Psoas muscle (tissue), 7 donors: ENCODE measurements at regions not wholly inside any gene's neighbourhood (a gene's known extent, or its start where the extent isn't known, plus 50 kb on each side); places are given as distances from the start of the nearest gene placed in this dataset.
A peak's percentile ranks its signal among the peaks of the same experiment; 100 is the strongest.

Experiments
- ATAC-seq, 4 donors: fragments of 200-7000 bp; cut with Tn5 transposase; one replicate each; pipeline ENCODE4 v1.9.1; 2020; ENCODE audit warnings: moderate library complexity in 3 of 4, mild to moderate bottlenecking in 2 of 4
- DNase-seq, 2 donors: peaks; one replicate each; pipeline ENCODE4 v3.0.0-alpha.2; 2020
- H3K27ac ChIP-seq: fragments of 200-600 bp; one replicate; pipeline ENCODE4 v1.8.0; 2022
- H3K27me3 ChIP-seq, 3 donors: fragments of 200-600 bp in 1 of 3; one replicate each; pipeline versions ENCODE4 v1.6.1 to v1.8.0; 2013 to 2022; ENCODE audit warnings: low read length in 2 of 3, mild to moderate bottlenecking in 2 of 3, moderate library complexity in 1 of 3; ENCODE audit not compliant: insufficient read depth in 3 of 3
- H3K36me3 ChIP-seq, 2 donors: fragments of 200-600 bp in 1 of 2; one replicate each; pipeline versions ENCODE4 v1.6.1 to v1.8.0; 2013 to 2022; ENCODE audit warnings: low read depth in 1 of 2, mild to moderate bottlenecking in 1 of 2, moderate library complexity in 1 of 2; ENCODE audit not compliant: insufficient read depth in 1 of 2
- H3K4me1 ChIP-seq: fragments of 200-600 bp; one replicate; pipeline ENCODE4 v1.8.0; 2022
- H3K4me3 ChIP-seq: fragments of 200-600 bp; one replicate; pipeline ENCODE4 v1.8.0; 2022; ENCODE audit warnings: mild to moderate bottlenecking
- H3K9me3 ChIP-seq: fragments of 200-600 bp; one replicate; pipeline ENCODE4 v1.8.0; 2022
- CTCF ChIP-seq: fragments of 200-600 bp; IDR thresholded peaks from one replicate; pipeline ENCODE4 v1.8.0; 2022; ENCODE audit warnings: antibody characterized with exemption
- WGBS, 3 donors: extraction: QIAGEN DNeasy Blood & Tissue Kit; methylation state at CpG; one replicate each; pipeline versions ENCODE4 v1.1.6 to v1.1.7; 2013; 5-methylcytosine and 5-hydroxymethylcytosine counted together
- intact Hi-C, 2 donors: fragments of 100-400 bp; cut with DNase I; formaldehyde crosslinking; loops; one replicate each; pipeline versions ENCODE4 v1.11.0 to v1.14.2; 2022
- donor health status: healthy with polysubstance abuse.
- donor health status: DM: no; HTN: no; CAD: no; lungs with moderate emphysema.
- donor health status: Bipolar disorder and iron deficiency.
- donor health status: healthy.
- donor health status: DM: yes; HTN: yes; CAD: no.
- donor health status: DM: no; HTN: no; CAD: no.
- donor health status: DM: yes; HTN: yes; CAD: no.

- Histone ChIP-seq H3K27me3 (peaks cover 0 to 9% (median 0%) of the 10 kb centered on the region in 3 donors), H3K27ac (no peak overlapping the region), H3K4me1 (no peaks in the 10 kb centered on the region), H3K9me3 (no peaks in the 10 kb centered on the region), H3K4me3 (peak overlapping the region; percentile 37), H3K36me3 (no peaks in the 10 kb centered on the region)
- WGBS, 3 donors, result 6 to 10% (median 7%) methylated on average over 26 of the region's 26 CpGs
- intact Hi-C loops, result loop anchor here (2.0 to 10.0 kb wide), 3 partner anchors 405 to 433 kb away; no protein-coding TSS in a partner anchor
- TF ChIP-seq CTCF, result peak; percentile 92
- peak; percentile 94 to 97 (median 96) for ATAC-seq
- DNase-seq, result peak; percentile 92 to 96
These were observed 53.8 kb upstream of the SYT13 start for GRCh38 chr11:45339729-45340519.

- H3K4me1 ChIP-seq, result peaks cover 7% of the 10 kb centered on the region
- H3K36me3 ChIP-seq, result no peaks in the 10 kb centered on the region
- no peak for TF ChIP-seq CTCF
- 81 to 88% (median 84%) methylated on average over 10 of the region's 10 CpGs for WGBS, 3 donors
- no peak for ATAC-seq
- no peak overlapping the region for H3K27ac ChIP-seq
- no peak overlapping the region for H3K4me3 ChIP-seq
- intact Hi-C loops, result loop anchor here in 1 of 2 donors (5.0 to 10.0 kb wide), 2 partner anchors 403 to 435 kb away; no protein-coding TSS in a partner anchor
- no peaks in the 10 kb centered on the region for H3K9me3 ChIP-seq
- peaks cover 0 to 4% (median 2%) of the 10 kb centered on the region in 3 donors for H3K27me3 ChIP-seq
- no peak for DNase-seq
These were observed 51.6 kb upstream of the SYT13 start for GRCh38 chr11:45337583-45338360.

GRCh38 chr11:45336136-45336535 lies 50.0 kb upstream of the SYT13 start:
- intact Hi-C loops, result loop anchor here in 1 of 2 donors (5.0 to 10.0 kb wide), 2 partner anchors 401 to 436 kb away; no protein-coding TSS in a partner anchor
- 85 to 89% (median 87%) methylated on average over 4 of the region's 4 CpGs for WGBS, 3 donors
- no peaks in the 10 kb centered on the region for H3K9me3 ChIP-seq
- DNase-seq, result no peak
- H3K27ac ChIP-seq, result no peak overlapping the region
- H3K4me1 ChIP-seq, result peaks cover 9% of the 10 kb centered on the region
- no peak overlapping the region for H3K4me3 ChIP-seq
- peaks cover 0 to 5% (median 4%) of the 10 kb centered on the region in 3 donors for H3K27me3 ChIP-seq
- no peak for ATAC-seq
- TF ChIP-seq CTCF, result no peak
- no peaks in the 10 kb centered on the region for H3K36me3 ChIP-seq
